ENCODE measurements at regions not wholly inside any gene's neighbourhood (a gene's known extent, or its start where the extent isn't known, plus 50 kb on each side); places are given as distances from the start of the nearest gene placed in this dataset.

GRCh38 chr1:73953586-73953985 lies 244.4 kb downstream of the LRRIQ3 start:
- Histone ChIP-seq H3K4me1 (ENCODE audit: insufficient read depth, poor library complexity, severe bottlenecking) (no peaks in the 10 kb centered on the region), H3K27me3 (ENCODE audit: insufficient read depth, poor library complexity, severe bottlenecking) (no peaks in the 10 kb centered on the region), H3K9me3 (ENCODE audit: severe bottlenecking) (no peaks in the 10 kb centered on the region), H3K27ac (ENCODE audit: poor library complexity, severe bottlenecking) (no peak overlapping the region), H3K4me3 (ENCODE audit: severe bottlenecking) (no peak overlapping the region), H3K36me3 (ENCODE audit: low read depth) (no peaks in the 10 kb centered on the region)
- DNase-seq (ENCODE audit: low spot score), result no peak
- TF ChIP-seq CTCF (IDR thresholded peaks at IDR 0.05; ENCODE audit: poor library complexity, severe bottlenecking), result no peak
- ATAC-seq (ENCODE audit: low read depth), result no peak

- no peak for TF ChIP-seq CTCF (IDR thresholded peaks at IDR 0.05; ENCODE audit: poor library complexity, severe bottlenecking)
- Histone ChIP-seq H3K9me3 (ENCODE audit: severe bottlenecking) (no peaks in the 10 kb centered on the region), H3K4me3 (ENCODE audit: severe bottlenecking) (no peak overlapping the region), H3K27me3 (ENCODE audit: insufficient read depth, poor library complexity, severe bottlenecking) (no peaks in the 10 kb centered on the region), H3K4me1 (ENCODE audit: insufficient read depth, poor library complexity, severe bottlenecking) (no peaks in the 10 kb centered on the region), H3K36me3 (ENCODE audit: low read depth) (no peaks in the 10 kb centered on the region), H3K27ac (ENCODE audit: poor library complexity, severe bottlenecking) (no peak overlapping the region)
- ATAC-seq (ENCODE audit: low read depth) (no peak), DNase-seq (ENCODE audit: low spot score) (no peak)
Observed at GRCh38 chr1:73953186-73953585, 244.8 kb downstream of the LRRIQ3 start.

GRCh38 chr1:73948055-73948454 lies 249.9 kb downstream of the LRRIQ3 start:
- Histone ChIP-seq H3K36me3 (ENCODE audit: low read depth) (no peaks in the 10 kb centered on the region), H3K27ac (ENCODE audit: poor library complexity, severe bottlenecking) (no peak overlapping the region), H3K27me3 (ENCODE audit: insufficient read depth, poor library complexity, severe bottlenecking) (no peaks in the 10 kb centered on the region), H3K9me3 (ENCODE audit: severe bottlenecking) (no peaks in the 10 kb centered on the region), H3K4me3 (ENCODE audit: severe bottlenecking) (no peak overlapping the region), H3K4me1 (ENCODE audit: insufficient read depth, poor library complexity, severe bottlenecking) (no peaks in the 10 kb centered on the region)
- TF ChIP-seq CTCF (IDR thresholded peaks at IDR 0.05; ENCODE audit: poor library complexity, severe bottlenecking), result no peak
- DNase-seq (ENCODE audit: low spot score), result no peak
- no peak for ATAC-seq (ENCODE audit: low read depth)

- DNase-seq (ENCODE audit: low spot score) (no peak), ATAC-seq (ENCODE audit: low read depth) (no peak)
- no peak for TF ChIP-seq CTCF (IDR thresholded peaks at IDR 0.05; ENCODE audit: poor library complexity, severe bottlenecking)
- Histone ChIP-seq H3K4me3 (ENCODE audit: severe bottlenecking) (no peak overlapping the region), H3K27ac (ENCODE audit: poor library complexity, severe bottlenecking) (no peak overlapping the region), H3K4me1 (ENCODE audit: insufficient read depth, poor library complexity, severe bottlenecking) (no peaks in the 10 kb centered on the region), H3K27me3 (ENCODE audit: insufficient read depth, poor library complexity, severe bottlenecking) (no peaks in the 10 kb centered on the region), H3K9me3 (ENCODE audit: severe bottlenecking) (no peaks in the 10 kb centered on the region), H3K36me3 (ENCODE audit: low read depth) (no peaks in the 10 kb centered on the region)
Observed at GRCh38 chr1:73947009-73947408, 251.0 kb downstream of the LRRIQ3 start.

- DNase-seq (ENCODE audit: low spot score) (no peak), ATAC-seq (ENCODE audit: low read depth) (no peak)
- no peaks in the 10 kb centered on the region for H3K9me3 ChIP-seq (ENCODE audit: severe bottlenecking)
- H3K4me1 ChIP-seq (ENCODE audit: insufficient read depth, poor library complexity, severe bottlenecking), result no peaks in the 10 kb centered on the region
- H3K36me3 ChIP-seq (ENCODE audit: low read depth), result no peaks in the 10 kb centered on the region
- TF ChIP-seq CTCF (IDR thresholded peaks at IDR 0.05; ENCODE audit: poor library complexity, severe bottlenecking), result no peak
- H3K27me3 ChIP-seq (ENCODE audit: insufficient read depth, poor library complexity, severe bottlenecking), result no peaks in the 10 kb centered on the region
- no peak overlapping the region for H3K27ac ChIP-seq (ENCODE audit: poor library complexity, severe bottlenecking)
- H3K4me3 ChIP-seq (ENCODE audit: severe bottlenecking), result no peak overlapping the region
Observed at GRCh38 chr1:73943270-73943669, 254.7 kb downstream of the LRRIQ3 start.

All from RWPE2 (cell line).